SK-N-SH (cell line): ENCODE measurements at regions not wholly inside any gene's neighbourhood (a gene's known extent, or its start where the extent isn't known, plus 50 kb on each side); places are given as distances from the start of the nearest gene placed in this dataset.

Experiments
- CTCF ChIA-PET: fragments of 300-600, 350-600 bp; formaldehyde crosslinking; extraction: SDS; loops from one replicate; lab custom pipeline; 2021; lab: Yijun Ruan, JAX
- POLR2A ChIA-PET: fragments of 350-600 bp; sonication (Branson Sonifier 250); formaldehyde crosslinking; extraction: SDS; loops from one replicate; lab custom pipeline; 2020; ENCODE audit warnings: antibody characterized with exemption, inconsistent platforms; lab: Yijun Ruan, JAX
- DNase-seq: peaks from one replicate; pipeline ENCODE4 v3.0.0; 2012
- H2AFZ ChIP-seq: fragments of 200-600 bp; sonication (generic); 2 replicates; pipeline ENCODE4 v1.8.1; 2016; ENCODE audit warnings: antibody characterized with exemption, mild to moderate bottlenecking, low read depth
- H3F3A ChIP-seq: fragments of 200-600 bp; sonication (generic); replicated peaks from 2 replicates; pipeline ENCODE3; 2016; ENCODE audit warnings: antibody characterized with exemption, mild to moderate bottlenecking; ENCODE audit not compliant: insufficient read depth
- H3K27ac ChIP-seq, 2 experiments: fragments of 200-500 bp in 1 of 2; fragments of 200-600 bp in 1 of 2; sonication (Bioruptor generic) in 1 of 2; sonication (generic), shearing (Covaris generic) in 1 of 2; 2 replicates each; pipeline versions ENCODE4 v1.5.1 to v1.6.1; 2014 to 2016; ENCODE audit warnings: low read depth in 2 of 2, inconsistent platforms in 1 of 2, low read length in 1 of 2, mild to moderate bottlenecking in 1 of 2, mixed read lengths in 1 of 2
- H3K27me3 ChIP-seq: fragments of 200-600 bp; sonication (generic), shearing (Covaris generic); 2 replicates; pipeline ENCODE4 v1.6.1; 2016; ENCODE audit warnings: mixed run types; ENCODE audit not compliant: insufficient read depth
- H3K36me3 ChIP-seq, 2 experiments: fragments of 200-500 bp in 1 of 2; fragments of 200-600 bp in 1 of 2; sonication (Bioruptor generic) in 1 of 2; sonication (generic) in 1 of 2; replicated peaks in 1 of 2; 2 replicates each; pipeline versions ENCODE3 to v1.5.1; 2014 to 2016; ENCODE audit warnings: low read length in 1 of 2, mild to moderate bottlenecking in 1 of 2; ENCODE audit not compliant: insufficient read depth in 2 of 2, control insufficient read depth in 1 of 2
- H3K4me1 ChIP-seq, 2 experiments: fragments of 200-500 bp in 1 of 2; fragments of 200-600 bp in 1 of 2; sonication (Bioruptor generic) in 1 of 2; sonication (generic), shearing (Covaris generic) in 1 of 2; 2 replicates each; pipeline versions ENCODE4 v1.5.1 to v1.6.1; 2014 to 2016; ENCODE audit warnings: low read depth in 1 of 2, low read length in 1 of 2, mixed run types in 1 of 2; ENCODE audit not compliant: insufficient read depth in 2 of 2, control insufficient read depth in 1 of 2
- H3K4me2 ChIP-seq: fragments of 200-600 bp; sonication (generic), shearing (Covaris generic); 2 replicates; pipeline ENCODE4 v1.6.1; 2017; ENCODE audit warnings: mixed run types
- H3K4me3 ChIP-seq, 2 experiments: fragments of 200-500 bp in 1 of 2; fragments of 200-600 bp in 1 of 2; sonication (Bioruptor generic) in 1 of 2; sonication (generic), shearing (Covaris generic) in 1 of 2; 2 replicates each; pipeline versions ENCODE4 v1.5.1 to v1.8.1; 2014 to 2016; ENCODE audit warnings: low read depth in 2 of 2, inconsistent platforms in 1 of 2, low read length in 1 of 2, mild to moderate bottlenecking in 1 of 2, mixed read lengths in 1 of 2, moderate library complexity in 1 of 2
- H3K79me2 ChIP-seq: fragments of 200-600 bp; sonication (generic); 2 replicates; pipeline ENCODE4 v1.8.1; 2017; ENCODE audit warnings: mild to moderate bottlenecking; ENCODE audit not compliant: insufficient read depth
- H3K9ac ChIP-seq: fragments of 200-600 bp; sonication (generic); 2 replicates; pipeline ENCODE4 v1.6.1; 2017; ENCODE audit warnings: mixed run types
- H3K9me2 ChIP-seq: fragments of 200-600 bp; sonication (generic); 2 replicates; pipeline ENCODE4 v1.6.1; 2017; ENCODE audit warnings: mixed run types
- H3K9me3 ChIP-seq: fragments of 200-600 bp; sonication (generic); 2 replicates; pipeline ENCODE4 v1.6.1; 2017; ENCODE audit warnings: mixed run types, mild to moderate bottlenecking, moderate library complexity
- H4K20me1 ChIP-seq: fragments of 200-600 bp; sonication (generic); 2 replicates; pipeline ENCODE4 v1.6.1; 2017; ENCODE audit warnings: mild to moderate bottlenecking, mixed run types; ENCODE audit not compliant: insufficient read depth
- CHD2 ChIP-seq: fragments of 150-350 bp; IDR thresholded peaks from 2 replicates; pipeline ENCODE4 v1.6.1; 2018; ENCODE audit warnings: low read length; ENCODE audit not compliant: partially characterized antibody
- EP300 ChIP-seq, 2 experiments: IDR thresholded peaks; 2 replicates each; pipeline versions ENCODE4 v1.4.0 to v1.6.1; 2012; ENCODE audit warnings: borderline replicate concordance in 1 of 2, low read depth in 1 of 2, low read length in 1 of 2
- EZH2phosphoT487 ChIP-seq: fragments of 200-600 bp; sonication (generic); IDR thresholded peaks from 2 replicates; pipeline ENCODE4 v1.6.1; 2017; ENCODE audit warnings: low read depth, mixed run types, mild to moderate bottlenecking, antibody characterized with exemption, moderate library complexity, borderline replicate concordance
- FOSL2 ChIP-seq: IDR thresholded peaks from 2 replicates; pipeline ENCODE4 v1.4.0; 2012; ENCODE audit warnings: low read depth, mild to moderate bottlenecking, moderate library complexity, borderline replicate concordance
- JUND ChIP-seq: IDR thresholded peaks from 2 replicates; pipeline ENCODE4 v1.4.0; 2012
- NFIC ChIP-seq: IDR thresholded peaks from 2 replicates; pipeline ENCODE4 v1.4.0; 2012; ENCODE audit warnings: borderline replicate concordance
- PBX3 ChIP-seq: IDR thresholded peaks from 2 replicates; pipeline ENCODE4; 2012
- RCOR1 ChIP-seq: fragments of 150-350 bp; IDR thresholded peaks from 2 replicates; pipeline ENCODE4 v1.6.1; 2017; ENCODE audit warnings: antibody characterized with exemption, low read length
- RFX5 ChIP-seq: IDR thresholded peaks from 2 replicates; pipeline ENCODE4 v1.6.1; 2012; ENCODE audit warnings: mild to moderate bottlenecking, improper control_type of control experiment, low read length
- RXRA ChIP-seq: IDR thresholded peaks from 2 replicates; pipeline ENCODE4 v1.4.0; 2012; ENCODE audit warnings: low read depth, mild to moderate bottlenecking, borderline replicate concordance
- TCF12 ChIP-seq: IDR thresholded peaks from 2 replicates; pipeline ENCODE4 v1.4.0; 2012
- TEAD4 ChIP-seq: IDR thresholded peaks from 2 replicates; pipeline ENCODE4 v1.4.0; 2012; ENCODE audit warnings: mild to moderate bottlenecking, borderline replicate concordance; ENCODE audit not compliant: insufficient read depth
- YY1 ChIP-seq: IDR thresholded peaks from 2 replicates; pipeline ENCODE4 v1.4.0; 2012; ENCODE audit warnings: low read depth, mild to moderate bottlenecking
- WGBS: methylation state at CpG from one replicate; pipeline ENCODE4 v1.1.6; 2017; ENCODE audit warnings: low lambda C conversion rate; 5-methylcytosine and 5-hydroxymethylcytosine counted together
- TF ChIP-seq, protein P1 (sequence below): fragments of 200-600 bp; sonication (generic); IDR thresholded peaks from 2 replicates; pipeline ENCODE4 v1.6.1; 2017; ENCODE audit warnings: antibody characterized with exemption, mild to moderate bottlenecking, moderate library complexity
- TF ChIP-seq, protein P2 (sequence below): fragments of 150-350 bp; IDR thresholded peaks from 2 replicates; pipeline ENCODE4 v1.6.1; 2017; ENCODE audit warnings: antibody characterized with exemption, low read length, low read depth, borderline replicate concordance
- TF ChIP-seq, protein P3 (sequence below): IDR thresholded peaks from 2 replicates; pipeline ENCODE4 v1.6.1; 2012; ENCODE audit warnings: mild to moderate bottlenecking, low read depth, low read length, moderate library complexity
- TF ChIP-seq, protein P4 (sequence below): IDR thresholded peaks from 2 replicates; pipeline ENCODE4 v1.4.0; 2012; ENCODE audit warnings: low read depth
- TF ChIP-seq, protein P5 (sequence below): IDR thresholded peaks from 2 replicates; pipeline ENCODE4 v1.4.0; 2012; ENCODE audit warnings: low read depth, borderline replicate concordance

GRCh38 chr5:53330491-53330890 is 149.9 kb upstream of the FST start (continued):
- TF ChIP-seq PBX3 (no peak), EP300 (IDR thresholded peaks at IDR 0.05; ENCODE audit: borderline replicate concordance in 1 of 2, low read depth in 1 of 2, low read length in 1 of 2) (no peak), CHD2 (no peak), JUND (no peak), RFX5 (no peak), RCOR1 (no peak), EZH2phosphoT487 (no peak)
- TF ChIP-seq, protein P1, sequence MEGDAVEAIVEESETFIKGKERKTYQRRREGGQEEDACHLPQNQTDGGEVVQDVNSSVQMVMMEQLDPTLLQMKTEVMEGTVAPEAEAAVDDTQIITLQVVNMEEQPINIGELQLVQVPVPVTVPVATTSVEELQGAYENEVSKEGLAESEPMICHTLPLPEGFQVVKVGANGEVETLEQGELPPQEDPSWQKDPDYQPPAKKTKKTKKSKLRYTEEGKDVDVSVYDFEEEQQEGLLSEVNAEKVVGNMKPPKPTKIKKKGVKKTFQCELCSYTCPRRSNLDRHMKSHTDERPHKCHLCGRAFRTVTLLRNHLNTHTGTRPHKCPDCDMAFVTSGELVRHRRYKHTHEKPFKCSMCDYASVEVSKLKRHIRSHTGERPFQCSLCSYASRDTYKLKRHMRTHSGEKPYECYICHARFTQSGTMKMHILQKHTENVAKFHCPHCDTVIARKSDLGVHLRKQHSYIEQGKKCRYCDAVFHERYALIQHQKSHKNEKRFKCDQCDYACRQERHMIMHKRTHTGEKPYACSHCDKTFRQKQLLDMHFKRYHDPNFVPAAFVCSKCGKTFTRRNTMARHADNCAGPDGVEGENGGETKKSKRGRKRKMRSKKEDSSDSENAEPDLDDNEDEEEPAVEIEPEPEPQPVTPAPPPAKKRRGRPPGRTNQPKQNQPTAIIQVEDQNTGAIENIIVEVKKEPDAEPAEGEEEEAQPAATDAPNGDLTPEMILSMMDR, result no peak
- TF ChIP-seq, protein P2, sequence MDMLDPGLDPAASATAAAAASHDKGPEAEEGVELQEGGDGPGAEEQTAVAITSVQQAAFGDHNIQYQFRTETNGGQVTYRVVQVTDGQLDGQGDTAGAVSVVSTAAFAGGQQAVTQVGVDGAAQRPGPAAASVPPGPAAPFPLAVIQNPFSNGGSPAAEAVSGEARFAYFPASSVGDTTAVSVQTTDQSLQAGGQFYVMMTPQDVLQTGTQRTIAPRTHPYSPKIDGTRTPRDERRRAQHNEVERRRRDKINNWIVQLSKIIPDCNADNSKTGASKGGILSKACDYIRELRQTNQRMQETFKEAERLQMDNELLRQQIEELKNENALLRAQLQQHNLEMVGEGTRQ, result no peak

- peak overlapping the region; percentile 31; the same call in 1 of the 2 replicates for H3K9ac ChIP-seq
- peak overlapping the region in 1 of 2 experiments; percentile 97; a peak in 3 of 4 replicates for H3K27ac ChIP-seq
- DNase-seq, result no peak
- H4K20me1 ChIP-seq, result no peaks in the 10 kb centered on the region
- H3K9me3 ChIP-seq, result no peaks in the 10 kb centered on the region
- ChIA-PET POLR2A (no interaction called here), CTCF (no interaction called here)
- WGBS, result 33% methylated on average over 1 of the region's 1 CpG
- no peaks in the 10 kb centered on the region for H3K27me3 ChIP-seq
- peaks cover 44% of the 10 kb centered on the region for H3F3A ChIP-seq
- no peaks in the 10 kb centered on the region for H3K9me2 ChIP-seq
- H3K4me3 ChIP-seq, result no peak overlapping the region
- H3K4me2 ChIP-seq, result no peak overlapping the region
- H2AFZ ChIP-seq, result no peak overlapping the region
- no peaks in the 10 kb centered on the region for H3K79me2 ChIP-seq
- peaks cover 0 to 26% of the 10 kb centered on the region in 2 experiments; a peak in 2 of 4 replicates for H3K4me1 ChIP-seq
- H3K36me3 ChIP-seq, result no peaks in the 10 kb centered on the region
- TF ChIP-seq, protein P3, sequence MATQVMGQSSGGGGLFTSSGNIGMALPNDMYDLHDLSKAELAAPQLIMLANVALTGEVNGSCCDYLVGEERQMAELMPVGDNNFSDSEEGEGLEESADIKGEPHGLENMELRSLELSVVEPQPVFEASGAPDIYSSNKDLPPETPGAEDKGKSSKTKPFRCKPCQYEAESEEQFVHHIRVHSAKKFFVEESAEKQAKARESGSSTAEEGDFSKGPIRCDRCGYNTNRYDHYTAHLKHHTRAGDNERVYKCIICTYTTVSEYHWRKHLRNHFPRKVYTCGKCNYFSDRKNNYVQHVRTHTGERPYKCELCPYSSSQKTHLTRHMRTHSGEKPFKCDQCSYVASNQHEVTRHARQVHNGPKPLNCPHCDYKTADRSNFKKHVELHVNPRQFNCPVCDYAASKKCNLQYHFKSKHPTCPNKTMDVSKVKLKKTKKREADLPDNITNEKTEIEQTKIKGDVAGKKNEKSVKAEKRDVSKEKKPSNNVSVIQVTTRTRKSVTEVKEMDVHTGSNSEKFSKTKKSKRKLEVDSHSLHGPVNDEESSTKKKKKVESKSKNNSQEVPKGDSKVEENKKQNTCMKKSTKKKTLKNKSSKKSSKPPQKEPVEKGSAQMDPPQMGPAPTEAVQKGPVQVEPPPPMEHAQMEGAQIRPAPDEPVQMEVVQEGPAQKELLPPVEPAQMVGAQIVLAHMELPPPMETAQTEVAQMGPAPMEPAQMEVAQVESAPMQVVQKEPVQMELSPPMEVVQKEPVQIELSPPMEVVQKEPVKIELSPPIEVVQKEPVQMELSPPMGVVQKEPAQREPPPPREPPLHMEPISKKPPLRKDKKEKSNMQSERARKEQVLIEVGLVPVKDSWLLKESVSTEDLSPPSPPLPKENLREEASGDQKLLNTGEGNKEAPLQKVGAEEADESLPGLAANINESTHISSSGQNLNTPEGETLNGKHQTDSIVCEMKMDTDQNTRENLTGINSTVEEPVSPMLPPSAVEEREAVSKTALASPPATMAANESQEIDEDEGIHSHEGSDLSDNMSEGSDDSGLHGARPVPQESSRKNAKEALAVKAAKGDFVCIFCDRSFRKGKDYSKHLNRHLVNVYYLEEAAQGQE, result no peak
- TF ChIP-seq PBX3 (peak; percentile 38), NFIC (peak; percentile 60; the same call in 1 of the 2 replicates), TCF12 (peak; percentile 70; the same call in 1 of the 2 replicates), EP300 (IDR thresholded peaks at IDR 0.05; ENCODE audit: borderline replicate concordance in 1 of 2, low read depth in 1 of 2, low read length in 1 of 2) (peak in 1 of 2 experiments; percentile 46; a peak in 1 of 4 replicates), YY1 (no peak), TEAD4 (0 out of 2 replicates have a peak, but pooled peaks have one; percentile 9), FOSL2 (peak; percentile 56; the same call in 1 of the 2 replicates), RXRA (peak; percentile 31; the same call in 1 of the 2 replicates)
- TF ChIP-seq, protein P4, sequence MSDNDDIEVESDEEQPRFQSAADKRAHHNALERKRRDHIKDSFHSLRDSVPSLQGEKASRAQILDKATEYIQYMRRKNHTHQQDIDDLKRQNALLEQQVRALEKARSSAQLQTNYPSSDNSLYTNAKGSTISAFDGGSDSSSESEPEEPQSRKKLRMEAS, result peak; percentile 71
- TF ChIP-seq, protein P5, sequence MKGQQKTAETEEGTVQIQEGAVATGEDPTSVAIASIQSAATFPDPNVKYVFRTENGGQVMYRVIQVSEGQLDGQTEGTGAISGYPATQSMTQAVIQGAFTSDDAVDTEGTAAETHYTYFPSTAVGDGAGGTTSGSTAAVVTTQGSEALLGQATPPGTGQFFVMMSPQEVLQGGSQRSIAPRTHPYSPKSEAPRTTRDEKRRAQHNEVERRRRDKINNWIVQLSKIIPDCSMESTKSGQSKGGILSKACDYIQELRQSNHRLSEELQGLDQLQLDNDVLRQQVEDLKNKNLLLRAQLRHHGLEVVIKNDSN, result peak; percentile 32; the same call in 1 of the 2 replicates
Observed at GRCh38 chr5:53331463-53331862, 149.0 kb upstream of the FST start.
